ENCODE measurements at regions not wholly inside any gene's neighbourhood (a gene's known extent, or its start where the extent isn't known, plus 50 kb on each side); places are given as distances from the start of the nearest gene placed in this dataset.
A peak's percentile ranks its signal among the peaks of the same experiment; 100 is the strongest.

DNA sequence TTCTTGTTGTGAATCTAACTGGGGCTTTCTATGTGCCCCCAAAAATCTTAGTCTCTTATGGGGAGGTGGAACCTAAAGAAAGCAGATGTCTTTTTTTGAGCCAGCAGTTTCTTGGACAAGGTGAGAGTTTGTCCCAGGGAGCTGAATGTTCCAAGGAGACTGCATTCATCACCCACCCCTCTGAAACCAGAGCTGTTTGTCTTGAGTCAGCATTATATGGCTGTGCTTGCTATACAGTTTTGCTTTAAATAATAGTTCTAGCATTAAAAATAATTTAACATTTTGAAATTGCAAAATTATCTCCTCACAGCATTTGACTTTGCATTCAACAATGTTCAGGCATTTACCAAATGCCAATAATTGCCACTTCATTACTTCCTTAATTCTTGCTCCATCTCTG is 813.3 kb downstream of the BCL11B start:
- DNase-seq: no peak

DNA sequence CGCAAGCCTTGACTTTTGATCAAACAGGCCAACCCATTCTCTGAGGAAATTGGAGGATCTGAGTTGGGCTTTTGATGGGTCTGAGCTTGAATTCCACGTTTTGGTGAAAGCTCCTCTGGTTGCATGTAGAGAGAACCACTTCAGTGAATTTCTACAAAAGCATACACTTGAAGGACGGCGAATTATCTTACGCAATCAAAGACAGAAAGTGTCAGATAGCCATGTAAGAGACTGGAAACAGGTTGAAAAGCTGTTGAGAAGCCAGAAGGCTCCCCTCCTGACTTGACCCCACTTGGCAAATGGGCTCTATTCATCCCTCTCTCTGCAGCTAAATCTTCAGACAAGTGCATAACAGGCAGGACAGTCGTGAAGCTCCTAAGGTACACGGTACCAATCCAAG is 809.1 kb downstream of the BCL11B start:
- DNase-seq: no peak

- DNase-seq: no peak
Measured at GRCh38 chr14:98466807-98467206, 805.2 kb downstream of the BCL11B start.

GRCh38 chr14:98470663-98471062 is 801.3 kb downstream of the BCL11B start:
- no peak for DNase-seq

- DNase-seq: no peak
Measured at GRCh38 chr14:98474900-98475299, 797.1 kb downstream of the BCL11B start.

- DNase-seq: no peak
Measured at GRCh38 chr14:98477935-98478334, 794.1 kb downstream of the BCL11B start.

DNA sequence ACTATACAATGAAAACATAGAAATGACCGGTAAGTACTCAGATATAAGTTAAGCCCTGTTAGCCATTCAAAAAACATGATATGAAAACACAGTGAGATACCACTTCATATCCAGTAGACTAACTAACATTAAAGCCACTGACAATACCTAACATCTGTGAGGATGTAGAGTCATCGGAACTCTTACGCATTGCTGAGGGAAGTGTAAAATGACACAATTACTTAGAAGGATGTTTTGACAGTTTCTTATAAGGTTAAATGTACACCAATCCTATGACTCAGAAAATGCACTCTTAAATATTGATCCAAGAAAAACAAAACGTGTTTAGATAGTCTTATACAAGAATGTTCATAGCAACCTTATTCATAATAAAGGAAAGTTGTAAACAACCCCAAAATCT is 782.9 kb downstream of the BCL11B start:
- no peak for DNase-seq

DNA sequence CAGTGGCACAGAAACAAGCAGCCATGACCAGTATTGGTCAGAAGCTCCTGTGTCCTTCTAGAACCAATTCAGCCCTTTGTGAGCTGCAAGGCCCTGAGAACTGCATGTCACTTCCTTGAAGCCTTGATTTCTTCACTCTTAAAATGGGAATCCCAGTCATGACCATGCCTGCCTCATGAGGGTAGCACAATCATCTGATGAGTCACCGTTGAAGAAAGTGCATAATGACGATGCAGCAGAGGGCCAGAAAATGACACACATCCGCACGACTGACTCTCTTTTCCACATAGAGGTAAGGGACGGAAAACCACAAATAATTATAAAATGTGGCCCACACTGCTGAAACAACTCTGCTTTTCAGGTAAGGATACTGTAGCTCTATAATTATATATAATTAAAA is 777.4 kb downstream of the BCL11B start:
- DNase-seq: no peak

DNA sequence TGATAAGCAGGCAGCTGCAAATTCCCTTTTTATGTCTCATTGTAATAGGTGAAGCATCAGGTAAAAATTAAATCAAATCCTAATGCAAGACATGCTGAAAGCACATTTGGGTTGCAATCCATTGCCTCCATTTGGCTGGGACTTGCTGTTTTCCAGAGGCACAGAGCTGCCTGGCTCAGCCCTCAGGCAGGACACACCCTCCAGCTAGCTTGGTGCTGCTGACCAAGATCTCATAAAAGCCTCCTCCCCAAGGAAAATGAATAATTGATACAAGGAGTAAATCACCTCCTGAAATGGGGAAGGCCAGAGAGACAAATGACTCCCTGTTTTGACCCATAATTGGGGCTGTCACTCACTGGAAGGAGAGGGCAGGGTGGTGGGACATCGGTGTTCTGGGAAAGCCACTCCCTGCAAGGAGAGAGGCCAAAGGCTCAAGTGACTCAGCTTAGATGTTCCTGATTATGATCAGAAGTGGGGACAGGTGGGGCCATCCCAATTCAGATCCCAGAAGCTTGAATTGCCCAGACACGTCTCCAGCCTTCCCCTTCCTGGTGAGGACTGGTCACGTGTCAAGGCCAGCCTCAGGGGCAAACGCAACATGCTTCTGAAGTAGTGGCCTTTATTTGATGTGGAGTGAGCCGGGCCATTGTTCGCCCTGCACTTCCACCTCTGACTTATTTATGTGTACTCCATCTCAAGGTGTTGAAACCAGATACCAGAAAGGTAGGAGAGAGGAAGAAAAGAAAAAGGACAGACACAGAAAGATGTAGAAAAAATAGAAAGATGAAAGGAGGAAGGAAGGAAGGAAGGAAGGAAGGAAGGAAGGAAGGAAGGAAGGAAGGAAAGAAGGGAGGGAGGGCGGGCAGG is 773.7 kb downstream of the BCL11B start:
- no peak for DNase-seq

DNA sequence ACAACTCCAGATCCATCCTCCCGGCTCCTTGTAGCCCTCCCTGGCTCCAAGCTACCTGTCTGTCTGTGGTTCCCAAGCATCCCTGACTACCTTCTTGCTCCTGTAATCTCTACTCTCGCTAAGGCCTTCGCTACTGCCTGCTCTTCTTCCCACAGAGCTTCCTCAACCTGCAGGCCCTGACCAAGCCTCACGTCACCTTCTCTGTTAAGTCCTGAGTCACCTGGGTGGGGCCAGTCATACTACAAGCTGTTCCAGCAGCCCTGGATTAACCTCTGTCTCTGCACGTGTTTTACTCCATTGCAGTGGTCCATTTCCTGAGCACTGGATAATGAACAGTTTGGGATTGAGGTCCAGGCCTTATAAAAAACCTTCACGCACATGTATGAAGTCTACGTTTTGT is 770.7 kb downstream of the BCL11B start:
- no peak for DNase-seq

GRCh38 chr14:98501836-98502235 is 770.2 kb downstream of the BCL11B start:
- DNase-seq: no peak

- DNase-seq: no peak
Measured at GRCh38 chr14:98503086-98503815, 768.7 kb downstream of the BCL11B start.

GRCh38 chr14:98507264-98507663 is 764.7 kb downstream of the BCL11B start:
- no peak for DNase-seq

DNA sequence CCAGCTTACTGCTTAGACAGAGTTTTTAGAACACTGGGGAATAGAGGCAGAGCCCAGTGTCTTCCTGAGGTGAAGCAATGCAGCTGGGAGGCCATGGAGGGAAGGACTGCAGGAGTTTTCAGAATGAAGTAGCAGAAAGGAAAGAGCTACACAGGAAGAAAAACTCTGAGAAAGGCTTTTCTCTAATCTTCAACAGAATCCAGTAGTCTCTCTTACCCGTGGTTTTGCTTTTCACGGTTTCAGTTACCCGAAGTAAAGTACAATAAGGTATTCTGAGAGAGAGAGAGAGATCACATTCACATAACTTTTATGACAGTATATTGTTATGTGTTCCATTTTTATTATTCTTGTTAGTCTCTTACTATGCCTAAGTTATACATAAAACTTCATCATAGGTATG is 761.6 kb downstream of the BCL11B start:
- no peak for DNase-seq

DNA sequence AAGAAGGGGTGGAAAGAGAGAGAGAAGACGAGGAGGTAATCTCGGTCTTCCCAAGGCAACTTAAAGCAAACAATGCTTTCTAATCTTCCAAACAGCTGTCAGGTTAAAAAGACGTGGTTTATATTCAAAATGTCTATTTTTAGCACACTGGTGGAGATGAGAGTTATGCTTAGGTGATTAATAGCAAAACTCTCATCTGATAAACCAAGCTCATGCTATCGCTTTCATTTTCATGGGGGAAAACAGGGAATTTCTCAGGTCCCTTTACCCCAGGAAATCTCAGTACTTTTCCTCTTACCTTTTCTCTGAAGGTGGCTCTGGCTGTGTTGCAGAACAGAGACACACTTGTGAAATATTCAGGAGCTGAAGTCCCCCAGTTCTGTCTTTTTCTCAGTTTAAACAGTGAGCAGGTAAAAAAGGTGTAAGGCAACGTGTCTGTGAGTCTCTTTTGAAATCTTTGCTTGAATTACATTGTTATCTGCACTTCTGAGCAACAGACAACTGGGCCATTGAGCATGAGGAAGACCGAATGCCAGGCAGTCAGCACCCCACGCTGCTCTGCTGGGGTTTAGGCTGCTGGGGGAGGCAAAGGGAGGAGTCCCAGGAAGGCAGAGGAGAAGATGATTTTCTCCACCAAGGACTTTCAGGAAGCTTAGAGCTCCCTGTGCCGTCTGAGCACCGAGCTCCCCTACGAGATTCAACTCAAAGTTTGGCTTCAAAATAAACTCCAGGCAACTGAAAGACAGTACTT is 759.3 kb downstream of the BCL11B start:
- no peak for DNase-seq

DNA sequence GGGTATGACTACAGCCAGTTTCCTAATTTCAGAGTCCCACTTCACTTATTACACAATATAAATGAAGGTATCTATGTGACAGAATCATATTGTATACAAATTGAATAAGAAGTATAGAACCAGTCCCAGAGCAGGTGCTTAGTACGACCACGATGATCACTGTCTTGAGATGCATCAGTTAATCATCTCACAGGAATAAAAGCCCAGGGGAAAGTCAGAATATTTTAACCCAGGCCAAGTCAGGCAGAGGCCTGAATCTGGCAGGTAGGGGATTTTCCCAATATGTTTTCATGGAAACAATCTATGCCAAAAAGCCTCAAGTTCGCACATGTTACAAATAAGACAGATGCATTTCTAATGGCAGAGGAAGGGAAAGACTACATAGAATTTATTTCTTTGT is 758.4 kb downstream of the BCL11B start:
- DNase-seq: no peak

GRCh38 chr14:98514016-98514415 is 758.0 kb downstream of the BCL11B start:
- DNase-seq: no peak

DNA sequence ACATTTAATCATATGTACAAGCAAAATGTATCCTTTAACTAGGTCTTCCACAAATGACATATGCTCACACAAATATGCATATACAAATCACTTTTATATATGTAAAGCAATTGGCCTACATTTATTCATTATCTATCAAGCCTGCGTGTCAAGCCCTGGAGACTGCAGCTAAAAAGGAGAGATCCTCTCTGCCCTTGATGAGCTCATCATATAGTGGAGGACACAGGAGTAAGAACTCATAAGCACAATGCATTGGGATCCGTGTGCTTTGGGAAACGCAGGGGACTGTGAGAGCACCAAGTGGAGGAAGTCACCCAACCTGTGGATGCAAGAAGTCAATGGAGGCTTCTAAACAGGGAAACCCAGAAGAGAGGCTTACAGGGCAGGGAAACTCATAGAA is 735.7 kb downstream of the BCL11B start:
- DNase-seq: no peak

DNA sequence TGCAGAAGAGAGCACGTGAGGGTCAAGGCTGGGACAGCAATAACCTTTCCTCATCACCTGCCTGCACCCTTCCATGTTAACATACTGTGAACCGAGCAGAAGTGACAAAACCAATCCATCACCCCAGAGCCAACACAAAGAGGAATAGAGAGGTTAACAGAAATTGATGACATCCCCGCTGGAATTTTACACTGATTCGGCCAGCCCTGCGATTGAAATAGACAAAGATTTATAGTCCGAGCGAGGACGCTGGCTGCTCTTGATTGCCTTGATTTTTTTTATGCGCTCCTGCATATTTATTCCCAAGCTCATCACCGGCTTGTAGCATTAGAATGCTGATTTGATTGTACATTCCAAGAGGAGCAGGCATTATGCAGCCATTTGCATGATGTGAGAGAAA is 729.7 kb downstream of the BCL11B start:
- DNase-seq: no peak

GRCh38 chr14:98543074-98543473 is 728.9 kb downstream of the BCL11B start:
- no peak for DNase-seq

DNA sequence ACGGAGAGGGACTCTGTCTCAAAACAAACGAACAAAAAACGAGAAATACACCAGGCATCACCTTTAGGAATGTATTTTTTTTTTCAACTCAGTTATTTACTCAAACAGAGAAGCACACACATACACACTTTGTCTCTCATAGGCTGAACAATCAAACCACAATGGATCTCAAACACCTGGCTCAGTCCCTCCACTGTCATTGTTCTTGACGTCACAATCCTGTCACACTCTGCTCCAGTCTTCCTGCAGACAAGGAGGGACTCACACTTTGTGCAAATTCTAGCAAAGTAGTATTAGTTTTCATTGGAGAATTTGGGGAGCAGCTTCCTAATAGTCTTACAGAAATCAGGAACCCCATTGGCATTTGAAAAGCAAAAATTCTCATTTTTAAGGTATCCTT is 727.8 kb downstream of the BCL11B start:
- DNase-seq: no peak

GRCh38 chr14:98545181-98545580 is 726.8 kb downstream of the BCL11B start:
- no peak for DNase-seq

- peak; percentile 1 to 17 for DNase-seq
Measured at GRCh38 chr14:98548071-98548686, 723.8 kb downstream of the BCL11B start.

All from inflammatory macrophage treated with lipopolysaccharide for 1 hour (primary cell).